Mesenchymal stem cell (in vitro differentiated cells and primary cell): ENCODE measurements at regions not wholly inside any gene's neighbourhood (a gene's known extent, or its start where the extent isn't known, plus 50 kb on each side); places are given as distances from the start of the nearest gene placed in this dataset.

Experiments used
- DNase-seq: peaks from one replicate; pipeline ENCODE4 v3.0.0-alpha.2; 2013
- H2AFZ ChIP-seq: one replicate; pipeline ENCODE4 v1.6.1; 2013; ENCODE audit warnings: low read depth, mild to moderate bottlenecking, control low read depth, inconsistent platforms, low read length, moderate library complexity
- H2AK5ac ChIP-seq: 2 replicates; pipeline ENCODE4 v1.6.1; 2013; ENCODE audit warnings: low read length, moderate library complexity, mild to moderate bottlenecking, inconsistent platforms; ENCODE audit not compliant: severe bottlenecking
- H2BK120ac ChIP-seq: one replicate; pipeline ENCODE4 v1.6.1; 2013; ENCODE audit warnings: low read depth, mild to moderate bottlenecking, inconsistent platforms, low read length, moderate library complexity
- H2BK12ac ChIP-seq, 2 experiments: one replicate each; pipeline ENCODE4 v1.6.1; 2013; ENCODE audit warnings: inconsistent platforms in 2 of 2, low read length in 2 of 2, mild to moderate bottlenecking in 2 of 2, moderate library complexity in 2 of 2, control low read depth in 1 of 2
- H2BK15ac ChIP-seq: one replicate; pipeline ENCODE4 v1.6.1; 2013; ENCODE audit warnings: mild to moderate bottlenecking, low read depth, inconsistent platforms; ENCODE audit not compliant: poor library complexity, severe bottlenecking
- H2BK5ac ChIP-seq: 2 replicates; pipeline ENCODE4 v1.6.1; 2013; ENCODE audit warnings: low read depth, mild to moderate bottlenecking, low read length, control low read depth, inconsistent platforms; ENCODE audit not compliant: poor library complexity, severe bottlenecking
- H3K14ac ChIP-seq, 2 experiments: one replicate each; pipeline ENCODE4 v1.6.1; 2013; ENCODE audit warnings: inconsistent platforms in 2 of 2, low read length in 2 of 2, control low read depth in 1 of 2, mild to moderate bottlenecking in 1 of 2, moderate library complexity in 1 of 2
- H3K18ac ChIP-seq, 2 experiments: one replicate each; pipeline ENCODE4 v1.6.1; 2013; ENCODE audit warnings: inconsistent platforms in 2 of 2, low read length in 2 of 2, control low read depth in 1 of 2, low read depth in 1 of 2, mild to moderate bottlenecking in 1 of 2
- H3K23ac ChIP-seq, 2 experiments: one replicate each; pipeline ENCODE4 v1.6.1; 2013; ENCODE audit warnings: inconsistent platforms in 2 of 2, low read length in 2 of 2, mild to moderate bottlenecking in 2 of 2, moderate library complexity in 2 of 2, control low read depth in 1 of 2
- H3K27ac ChIP-seq: 2 replicates; pipeline ENCODE4 v1.5.1; 2013; ENCODE audit warnings: mild to moderate bottlenecking, moderate library complexity, low read length, control low read depth, inconsistent platforms; ENCODE audit not compliant: poor library complexity, severe bottlenecking
- H3K27me3 ChIP-seq, 2 experiments: 2 replicates each; pipeline versions ENCODE4 v1.6.1 to v1.7.0; 2013; ENCODE audit warnings: low read length in 2 of 2, mild to moderate bottlenecking in 2 of 2, moderate library complexity in 2 of 2, control low read depth in 1 of 2, inconsistent platforms in 1 of 2; ENCODE audit not compliant: control insufficient read depth in 1 of 2, insufficient read depth in 1 of 2
- H3K36me3 ChIP-seq, 2 experiments: 2 replicates each; pipeline versions ENCODE4 v1.6.1 to v1.7.0; 2013; ENCODE audit warnings: low read length in 2 of 2, control low read depth in 1 of 2, inconsistent platforms in 1 of 2, low read depth in 1 of 2, mild to moderate bottlenecking in 1 of 2; ENCODE audit not compliant: insufficient read depth in 2 of 2, control insufficient read depth in 1 of 2
- H3K4ac ChIP-seq, 2 experiments: one replicate each; pipeline ENCODE4 v1.6.1; 2013; ENCODE audit warnings: inconsistent platforms in 2 of 2, low read length in 2 of 2, mild to moderate bottlenecking in 2 of 2, moderate library complexity in 2 of 2, control low read depth in 1 of 2, low read depth in 1 of 2
- H3K4me1 ChIP-seq: 2 replicates; pipeline ENCODE4 v1.6.1; 2013; ENCODE audit warnings: low read depth, low read length, control low read depth; ENCODE audit not compliant: control insufficient read depth, insufficient read depth
- H3K4me2 ChIP-seq: 2 replicates; pipeline ENCODE4 v1.6.1; 2013; ENCODE audit warnings: low read length, mild to moderate bottlenecking, inconsistent platforms; ENCODE audit not compliant: poor library complexity, severe bottlenecking
- H3K4me3 ChIP-seq, 2 experiments: 2 replicates each; pipeline versions ENCODE4 v1.5.1 to v1.7.0; 2013; ENCODE audit warnings: low read length in 2 of 2, mild to moderate bottlenecking in 2 of 2, control low read depth in 1 of 2, low read depth in 1 of 2; ENCODE audit not compliant: insufficient read depth in 1 of 2
- H3K79me1 ChIP-seq: replicated peaks from 2 replicates; pipeline ENCODE4 v1.6.1; 2013; ENCODE audit warnings: mild to moderate bottlenecking, control low read depth, low read length, inconsistent platforms; ENCODE audit not compliant: poor library complexity, severe bottlenecking
- H3K9ac ChIP-seq: 2 replicates; pipeline ENCODE4 v1.7.0; 2013; ENCODE audit warnings: mild to moderate bottlenecking, low read length, moderate library complexity
- H3K9me3 ChIP-seq: 2 replicates; pipeline ENCODE4 v1.7.0; 2013; ENCODE audit warnings: mild to moderate bottlenecking, low read length; ENCODE audit not compliant: control insufficient read depth
- H4K8ac ChIP-seq: one replicate; pipeline ENCODE4 v1.6.1; 2013; ENCODE audit warnings: inconsistent platforms, mild to moderate bottlenecking, low read length, moderate library complexity
- H4K91ac ChIP-seq: one replicate; pipeline ENCODE4 v1.6.1; 2013; ENCODE audit warnings: mild to moderate bottlenecking, low read length, inconsistent platforms
- WGBS: methylation state at CpG from one replicate; pipeline ENCODE4 v1.1.7; 2013; ENCODE audit warnings: mixed read lengths; 5-methylcytosine and 5-hydroxymethylcytosine counted together

DNA sequence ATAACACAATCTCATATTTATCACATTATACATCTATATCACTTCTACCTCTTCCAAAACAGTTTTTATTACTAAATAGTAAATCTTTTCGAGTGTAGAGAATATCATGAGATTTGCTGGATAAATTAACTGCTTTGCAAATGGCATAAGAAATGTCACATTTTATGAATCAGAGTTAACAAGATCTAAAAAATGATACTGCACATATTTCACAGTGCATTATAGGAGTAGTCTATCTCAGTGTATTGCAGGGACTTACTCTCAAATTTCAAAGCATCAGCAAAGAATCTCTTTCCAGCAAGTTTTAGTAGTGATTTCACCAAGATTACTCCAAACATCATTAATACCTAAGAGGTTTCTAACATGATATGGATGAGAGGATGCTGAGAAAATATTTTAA, 687.1 kb upstream of the SLITRK1 start:
- Histone ChIP-seq H2AK5ac (no peak overlapping the region), H2BK15ac (no peak overlapping the region), H3K18ac (no peak overlapping the region), H3K9ac (no peak overlapping the region), H4K8ac (no peak overlapping the region), H3K4ac (no peak overlapping the region), H3K27me3 (no peaks in the 10 kb centered on the region), H3K23ac (no peak overlapping the region), H3K4me2 (no peak overlapping the region), H2BK120ac (no peak overlapping the region), H2BK5ac (no peak overlapping the region), H3K4me3 (no peak overlapping the region), H4K91ac (no peak overlapping the region), H3K27ac (no peak overlapping the region), H3K79me1 (no peaks in the 10 kb centered on the region), H3K9me3 (no peaks in the 10 kb centered on the region), H3K4me1 (no peaks in the 10 kb centered on the region), H3K36me3 (no peaks in the 10 kb centered on the region), H3K14ac (no peak overlapping the region), H2BK12ac (no peak overlapping the region), H2AFZ (no peak overlapping the region)
- no CpG with 5 or more reads among the region's 1 CpG for WGBS
- DNase-seq: no peak

DNA sequence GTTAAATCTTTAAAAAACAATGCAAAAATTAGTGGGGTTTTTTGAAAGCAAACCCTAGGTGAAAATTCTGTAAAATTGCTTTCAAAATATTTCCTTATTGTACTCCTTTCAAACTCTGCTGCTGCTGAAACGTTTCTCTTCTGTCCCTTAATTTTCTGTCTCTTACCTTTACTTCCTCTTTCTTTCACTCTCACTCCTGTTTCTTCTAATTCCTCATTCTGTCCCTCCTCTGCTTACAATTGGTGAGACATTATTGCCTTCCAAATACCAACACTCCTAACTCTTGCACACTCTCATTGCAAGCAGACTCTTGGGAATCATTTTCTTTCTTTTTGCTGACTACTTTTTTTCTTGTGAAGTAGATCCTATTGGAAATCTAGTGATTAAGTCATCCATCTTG, 685.6 kb upstream of the SLITRK1 start:
- Histone ChIP-seq H3K18ac (no peak overlapping the region), H2BK15ac (no peak overlapping the region), H4K91ac (no peak overlapping the region), H3K27me3 (no peaks in the 10 kb centered on the region), H2AFZ (no peak overlapping the region), H3K4me3 (no peak overlapping the region), H2BK5ac (no peak overlapping the region), H4K8ac (no peak overlapping the region), H3K36me3 (no peaks in the 10 kb centered on the region), H3K9ac (no peak overlapping the region), H2BK120ac (no peak overlapping the region), H3K14ac (no peak overlapping the region), H3K4me2 (no peak overlapping the region), H3K23ac (no peak overlapping the region), H3K27ac (no peak overlapping the region), H2AK5ac (no peak overlapping the region), H3K9me3 (no peaks in the 10 kb centered on the region), H3K4ac (no peak overlapping the region), H3K79me1 (no peaks in the 10 kb centered on the region), H2BK12ac (no peak overlapping the region), H3K4me1 (no peaks in the 10 kb centered on the region)
- no peak for DNase-seq
- WGBS: 36% methylated on average over 1 of the region's 1 CpG

DNA sequence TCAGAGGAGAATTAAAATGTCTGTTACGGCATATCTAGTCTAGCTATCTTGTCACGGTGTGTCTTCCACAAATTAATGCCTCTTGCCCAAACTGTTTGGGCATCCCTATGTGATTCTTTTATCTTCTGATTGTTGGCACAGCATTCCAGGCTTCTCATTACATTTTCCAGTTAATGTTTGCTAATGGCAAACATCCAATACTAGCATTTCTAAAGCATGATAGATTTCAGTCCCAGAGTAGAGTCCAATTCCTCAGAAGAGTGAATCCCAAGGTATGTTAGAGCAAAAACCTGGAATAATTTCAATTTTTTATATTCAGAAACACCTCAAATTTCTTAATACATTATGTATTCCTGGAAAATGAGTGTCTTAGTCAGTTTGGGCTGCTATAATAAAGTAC, 684.5 kb upstream of the SLITRK1 start:
- 99% methylated on average over 2 of the region's 2 CpGs for WGBS
- Histone ChIP-seq H3K9ac (no peak overlapping the region), H3K4ac (no peak overlapping the region)

DNA sequence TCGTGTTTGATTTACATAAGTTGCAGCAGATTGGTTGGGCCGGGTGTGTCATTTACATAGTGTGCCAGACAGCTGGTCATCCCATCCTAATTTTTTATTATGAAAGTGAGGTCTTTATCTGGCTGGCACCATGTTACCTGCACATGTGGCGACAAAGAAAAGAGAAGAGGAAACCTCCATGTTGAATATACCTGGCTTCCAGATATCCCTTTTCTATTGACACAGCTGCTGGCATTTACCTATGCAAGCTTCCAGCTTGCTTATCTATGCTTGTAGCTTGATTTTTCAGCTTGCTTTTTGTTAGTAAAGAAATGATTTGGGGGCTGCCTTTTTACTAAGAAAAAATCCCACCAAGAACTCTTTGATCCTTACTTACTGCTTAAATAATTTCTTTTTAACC, 681.3 kb upstream of the SLITRK1 start:
- Histone ChIP-seq H4K91ac (no peak overlapping the region), H2BK12ac (no peak overlapping the region), H3K4me2 (no peak overlapping the region), H3K36me3 (no peaks in the 10 kb centered on the region), H3K9ac (no peak overlapping the region), H3K27ac (no peak overlapping the region), H3K18ac (no peak overlapping the region), H4K8ac (no peak overlapping the region), H3K4me3 (no peak overlapping the region), H3K27me3 (no peaks in the 10 kb centered on the region), H2BK15ac (no peak overlapping the region), H2AFZ (no peak overlapping the region), H2AK5ac (no peak overlapping the region), H3K9me3 (peaks cover 12% of the 10 kb centered on the region), H2BK120ac (no peak overlapping the region), H3K4me1 (no peaks in the 10 kb centered on the region), H3K4ac (no peak overlapping the region), H3K14ac (no peak overlapping the region), H2BK5ac (no peak overlapping the region), H3K79me1 (no peaks in the 10 kb centered on the region), H3K23ac (no peak overlapping the region)
- DNase-seq: no peak
- 98% methylated on average over 3 of the region's 3 CpGs for whole genome bisulfite sequencing

More for the DNA sequence above, 684.5 kb upstream of the SLITRK1 start:
- H4K8ac ChIP-seq: no peak overlapping the region
- no peak overlapping the region for H3K4me3 ChIP-seq
- no peak overlapping the region for H2BK12ac ChIP-seq
- H3K18ac ChIP-seq: no peak overlapping the region
- no peaks in the 10 kb centered on the region for H3K79me1 ChIP-seq
- no peaks in the 10 kb centered on the region for H3K9me3 ChIP-seq
- H3K36me3 ChIP-seq: no peaks in the 10 kb centered on the region
- no peaks in the 10 kb centered on the region for H3K4me1 ChIP-seq
- H3K4me2 ChIP-seq: no peak overlapping the region
- no peak overlapping the region for H4K91ac ChIP-seq
- H3K27ac ChIP-seq: no peak overlapping the region
- H2BK15ac ChIP-seq: no peak overlapping the region
- no peak overlapping the region for H2BK120ac ChIP-seq
- no peak overlapping the region for H2AFZ ChIP-seq
- H3K23ac ChIP-seq: no peak overlapping the region
- no peak overlapping the region for H2BK5ac ChIP-seq
- no peak overlapping the region for H2AK5ac ChIP-seq
- H3K14ac ChIP-seq: no peak overlapping the region
- no peak for DNase-seq
- H3K27me3 ChIP-seq: no peaks in the 10 kb centered on the region
